ENCODE measurements at regions not wholly inside any gene's neighbourhood (a gene's known extent, or its start where the extent isn't known, plus 50 kb on each side); places are given as distances from the start of the nearest gene placed in this dataset.

- DNase-seq (ENCODE audit: low spot score): no peak
Observed at GRCh38 chr1:79842811-79843210, 836.3 kb upstream of the ADGRL4 start.

GRCh38 chr1:79839882-79840281 lies 833.4 kb upstream of the ADGRL4 start:
- DNase-seq (ENCODE audit: low spot score): no peak

GRCh38 chr1:79827446-79827845 lies 820.9 kb upstream of the ADGRL4 start:
- DNase-seq (ENCODE audit: low spot score): no peak

- no peak for DNase-seq (ENCODE audit: low spot score)
Observed at GRCh38 chr1:79825551-79825950, 819.0 kb upstream of the ADGRL4 start.

GRCh38 chr1:79822053-79822452 lies 815.5 kb upstream of the ADGRL4 start:
- no peak for DNase-seq (ENCODE audit: low spot score)

GRCh38 chr1:79819140-79819539 lies 812.6 kb upstream of the ADGRL4 start:
- DNase-seq (ENCODE audit: low spot score): no peak

- DNase-seq (ENCODE audit: low spot score): no peak
Observed at GRCh38 chr1:79817031-79817560, 810.6 kb upstream of the ADGRL4 start.

GRCh38 chr1:79815115-79815514 lies 808.6 kb upstream of the ADGRL4 start:
- peak; percentile 20 for DNase-seq (ENCODE audit: low spot score)

- peak; percentile 50 for DNase-seq (ENCODE audit: low spot score)
Observed at GRCh38 chr1:79811173-79811572, 804.6 kb upstream of the ADGRL4 start.

GRCh38 chr1:79808816-79809475 lies 802.4 kb upstream of the ADGRL4 start:
- no peak for DNase-seq (ENCODE audit: low spot score)

GRCh38 chr1:79807816-79808215 lies 801.3 kb upstream of the ADGRL4 start:
- DNase-seq (ENCODE audit: low spot score): no peak

GRCh38 chr1:79797487-79797886 lies 791.0 kb upstream of the ADGRL4 start:
- DNase-seq (ENCODE audit: low spot score): no peak

- DNase-seq (ENCODE audit: low spot score): no peak
Observed at GRCh38 chr1:79796434-79796833, 789.9 kb upstream of the ADGRL4 start.

- DNase-seq (ENCODE audit: low spot score): no peak
Observed at GRCh38 chr1:79792219-79792930, 785.8 kb upstream of the ADGRL4 start.

GRCh38 chr1:79791488-79792218 lies 785.1 kb upstream of the ADGRL4 start:
- no peak for DNase-seq (ENCODE audit: low spot score)

GRCh38 chr1:79790950-79791349 lies 784.4 kb upstream of the ADGRL4 start:
- peak; percentile 18 for DNase-seq (ENCODE audit: low spot score)

GRCh38 chr1:79787631-79788030 lies 781.1 kb upstream of the ADGRL4 start:
- DNase-seq (ENCODE audit: low spot score): no peak

- no peak for DNase-seq (ENCODE audit: low spot score)
Observed at GRCh38 chr1:79785964-79786363, 779.4 kb upstream of the ADGRL4 start.

- no peak for DNase-seq (ENCODE audit: low spot score)
Observed at GRCh38 chr1:79785561-79785960, 779.0 kb upstream of the ADGRL4 start.

GRCh38 chr1:79781261-79781660 lies 774.7 kb upstream of the ADGRL4 start:
- peak; percentile 24 for DNase-seq (ENCODE audit: low spot score)

GRCh38 chr1:79777481-79778219 lies 771.1 kb upstream of the ADGRL4 start:
- no peak for DNase-seq (ENCODE audit: low spot score)

- DNase-seq (ENCODE audit: low spot score): no peak
Observed at GRCh38 chr1:79775402-79775801, 768.9 kb upstream of the ADGRL4 start.
